CD4-positive, alpha-beta T cell (primary cell): ENCODE measurements at regions not wholly inside any gene's neighbourhood (a gene's known extent, or its start where the extent isn't known, plus 50 kb on each side); places are given as distances from the start of the nearest gene placed in this dataset.

Source experiments
- ATAC-seq: fragments of 200-7000 bp; cut with Tn5 transposase; one replicate; pipeline ENCODE4 v1.10.0; 2022; ENCODE audit warnings: mild to moderate bottlenecking; ENCODE audit not compliant: poor library complexity
- CTCF ChIA-PET: fragments of 350-600 bp; sonication (Branson Sonifier 250); formaldehyde crosslinking; loops from one replicate; lab custom pipeline; 2021; ENCODE audit warnings: antibody characterized with exemption, inconsistent platforms; lab: Charles Lee
- POLR2A ChIA-PET: fragments of 350-600 bp; sonication (Branson Sonifier 250); formaldehyde crosslinking; loops from one replicate; lab custom pipeline; 2021; ENCODE audit warnings: antibody characterized with exemption, inconsistent platforms; lab: Charles Lee
- DNase-seq, 14 experiments: peaks; one replicate each; pipeline ENCODE4 v3.0.0-alpha.2; 2013 to 2020; ENCODE audit warnings: mixed read lengths in 2 of 14
- H3K27ac ChIP-seq, 2 donors: one replicate each; pipeline versions ENCODE4 v1.5.1 to v1.7.0; 2013; ENCODE audit warnings: low read length in 2 of 2, low read depth in 1 of 2, mild to moderate bottlenecking in 1 of 2
- H3K27me3 ChIP-seq, 2 experiments: 1 replicate in 1 of 2; 2 replicates in 1 of 2; pipeline versions ENCODE4 v1.6.1 to v1.7.0; 2013; ENCODE audit warnings: low read length in 2 of 2, control low read depth in 1 of 2, mild to moderate bottlenecking in 1 of 2, moderate library complexity in 1 of 2; ENCODE audit not compliant: insufficient read depth in 2 of 2, control insufficient read depth in 1 of 2
- H3K36me3 ChIP-seq: one replicate; pipeline ENCODE4 v1.6.1; 2013; ENCODE audit warnings: low read length, control low read depth; ENCODE audit not compliant: insufficient read depth
- H3K4me1 ChIP-seq: one replicate; pipeline ENCODE4 v1.6.1; 2013; ENCODE audit warnings: low read length, control low read depth; ENCODE audit not compliant: insufficient read depth
- H3K4me3 ChIP-seq: one replicate; pipeline ENCODE4 v1.5.1; 2013; ENCODE audit warnings: mild to moderate bottlenecking, low read length, moderate library complexity
- H3K9me3 ChIP-seq, 2 experiments: 1 replicate in 1 of 2; 2 replicates in 1 of 2; pipeline versions ENCODE4 v1.6.1 to v1.7.0; 2013; ENCODE audit warnings: low read length in 2 of 2, mild to moderate bottlenecking in 2 of 2, control low read depth in 1 of 2, moderate library complexity in 1 of 2; ENCODE audit not compliant: control insufficient read depth in 1 of 2, insufficient read depth in 1 of 2
- H3K27ac Mint-ChIP-seq: one replicate; pipeline ENCODE4 v1.8.0; 2020; ENCODE audit warnings: mixed read lengths
- H3K27me3 Mint-ChIP-seq: one replicate; pipeline ENCODE4 v1.8.0; 2021; ENCODE audit warnings: mixed read lengths
- H3K36me3 Mint-ChIP-seq: one replicate; pipeline ENCODE4 v1.8.0; 2021; ENCODE audit warnings: low read depth, mixed read lengths
- H3K4me1 Mint-ChIP-seq: one replicate; pipeline ENCODE4 v1.8.0; 2021; ENCODE audit warnings: low read depth, mixed read lengths
- H3K4me3 Mint-ChIP-seq: one replicate; pipeline ENCODE4 v1.8.0; 2020; ENCODE audit warnings: mild to moderate bottlenecking, mixed read lengths
- H3K9me3 Mint-ChIP-seq: one replicate; pipeline ENCODE4 v1.8.0; 2020; ENCODE audit warnings: mixed read lengths
- intact Hi-C, 2 experiments: fragments of 100-400 bp; cut with DNase I in 1 of 2; cut with micrococcal nuclease in 1 of 2; formaldehyde crosslinking; loops; one replicate each; pipeline versions ENCODE4 v1.15.1 to v1.9.0; 2023 to 2025; cut with DNase I, micrococcal nuclease
- TF ChIP-seq, protein P1 (sequence below): fragments of 200-600 bp; IDR thresholded peaks from one replicate; pipeline ENCODE4 v1.8.0; 2022; ENCODE audit warnings: antibody characterized with exemption, mild to moderate bottlenecking

DNA sequence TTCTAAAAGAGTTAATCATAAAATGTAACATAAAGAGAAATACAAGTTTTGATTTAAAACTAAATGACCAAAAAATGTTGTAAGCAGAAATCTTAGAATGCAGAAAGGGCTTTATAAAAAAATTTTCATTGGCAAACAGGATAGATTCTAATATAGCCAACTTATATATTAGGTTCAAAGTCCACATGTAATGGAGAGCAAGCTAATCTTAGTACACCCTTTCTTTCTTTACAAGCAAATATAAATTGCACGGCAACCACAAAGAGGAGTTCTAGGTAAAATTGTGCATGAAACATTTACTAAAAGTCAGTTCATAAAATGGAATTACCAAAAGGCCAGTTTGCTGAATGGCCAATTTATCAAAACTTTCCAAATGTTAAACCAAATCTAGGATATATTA, 130.6 kb downstream of the NOL4 start:
- no peak for ATAC-seq
- H3K27ac Mint-ChIP-seq, result no peak overlapping the region
- TF ChIP-seq, protein P1, sequence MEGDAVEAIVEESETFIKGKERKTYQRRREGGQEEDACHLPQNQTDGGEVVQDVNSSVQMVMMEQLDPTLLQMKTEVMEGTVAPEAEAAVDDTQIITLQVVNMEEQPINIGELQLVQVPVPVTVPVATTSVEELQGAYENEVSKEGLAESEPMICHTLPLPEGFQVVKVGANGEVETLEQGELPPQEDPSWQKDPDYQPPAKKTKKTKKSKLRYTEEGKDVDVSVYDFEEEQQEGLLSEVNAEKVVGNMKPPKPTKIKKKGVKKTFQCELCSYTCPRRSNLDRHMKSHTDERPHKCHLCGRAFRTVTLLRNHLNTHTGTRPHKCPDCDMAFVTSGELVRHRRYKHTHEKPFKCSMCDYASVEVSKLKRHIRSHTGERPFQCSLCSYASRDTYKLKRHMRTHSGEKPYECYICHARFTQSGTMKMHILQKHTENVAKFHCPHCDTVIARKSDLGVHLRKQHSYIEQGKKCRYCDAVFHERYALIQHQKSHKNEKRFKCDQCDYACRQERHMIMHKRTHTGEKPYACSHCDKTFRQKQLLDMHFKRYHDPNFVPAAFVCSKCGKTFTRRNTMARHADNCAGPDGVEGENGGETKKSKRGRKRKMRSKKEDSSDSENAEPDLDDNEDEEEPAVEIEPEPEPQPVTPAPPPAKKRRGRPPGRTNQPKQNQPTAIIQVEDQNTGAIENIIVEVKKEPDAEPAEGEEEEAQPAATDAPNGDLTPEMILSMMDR, result no peak
- no peaks in the 10 kb centered on the region for H3K27me3 Mint-ChIP-seq
- no peaks in the 10 kb centered on the region for H3K36me3 Mint-ChIP-seq
- Histone ChIP-seq H3K27me3 (no peaks in the 10 kb centered on the region), H3K4me3 (no peak overlapping the region), H3K4me1 (no peaks in the 10 kb centered on the region), H3K27ac (no peak overlapping the region), H3K36me3 (no peaks in the 10 kb centered on the region), H3K9me3 (peaks cover 0 to 8% of the 10 kb centered on the region in 2 experiments)
- POLR2A ChIA-PET, result no interaction called here
- no peak overlapping the region for H3K4me3 Mint-ChIP-seq
- no peak for DNase-seq
- H3K4me1 Mint-ChIP-seq, result no peaks in the 10 kb centered on the region
- intact Hi-C loops, result no loop called here
- no peaks in the 10 kb centered on the region for H3K9me3 Mint-ChIP-seq
- CTCF ChIA-PET, result no interaction called here

GRCh38 chr18:34092796-34093195, 131.9 kb downstream of the NOL4 start:
- H3K27ac ChIP-seq, result no peak overlapping the region
- H3K9me3 ChIP-seq, result peaks cover 0 to 4% of the 10 kb centered on the region in 2 experiments
- no peaks in the 10 kb centered on the region for H3K27me3 ChIP-seq
- intact Hi-C loops, result no loop called here
- DNase-seq (no peak), ATAC-seq (no peak)
- CTCF ChIA-PET, result no interaction called here
- Mint-ChIP-seq H3K27ac (no peak overlapping the region), H3K9me3 (no peaks in the 10 kb centered on the region), H3K4me3 (no peak overlapping the region), H3K36me3 (no peaks in the 10 kb centered on the region), H3K27me3 (no peaks in the 10 kb centered on the region), H3K4me1 (no peaks in the 10 kb centered on the region)
- TF ChIP-seq, protein P1, result no peak
- no peak overlapping the region for H3K4me3 ChIP-seq
- no peaks in the 10 kb centered on the region for H3K36me3 ChIP-seq
- POLR2A ChIA-PET, result no interaction called here
- no peaks in the 10 kb centered on the region for H3K4me1 ChIP-seq

- ATAC-seq, result no peak
- TF ChIP-seq, protein P1, result no peak
- no peak overlapping the region for H3K4me3 ChIP-seq
- H3K4me1 ChIP-seq, result no peaks in the 10 kb centered on the region
- no peaks in the 10 kb centered on the region for H3K27me3 ChIP-seq
- ChIA-PET CTCF (no interaction called here), POLR2A (no interaction called here)
- no peak overlapping the region for H3K27ac ChIP-seq
- no peak for DNase-seq
- Mint-ChIP-seq H3K9me3 (peaks cover 3% of the 10 kb centered on the region), H3K27me3 (no peaks in the 10 kb centered on the region), H3K4me3 (no peak overlapping the region), H3K27ac (no peak overlapping the region), H3K36me3 (no peaks in the 10 kb centered on the region), H3K4me1 (no peaks in the 10 kb centered on the region)
- intact Hi-C loops, result no loop called here
- no peaks in the 10 kb centered on the region for H3K36me3 ChIP-seq
- peaks cover 0 to 6% of the 10 kb centered on the region in 2 experiments for H3K9me3 ChIP-seq
These were observed 138.3 kb downstream of the NOL4 start for GRCh38 chr18:34086370-34086769.
